Spleen (tissue), 7 donors: ENCODE measurements at regions not wholly inside any gene's neighbourhood (a gene's known extent, or its start where the extent isn't known, plus 50 kb on each side); places are given as distances from the start of the nearest gene placed in this dataset.

Experiments used
- POLR2A ChIP-seq, 3 donors: fragments of 450-650 bp; IDR thresholded peaks; one replicate each; pipeline ENCODE4 v1.5.1; 2017; ENCODE audit warnings: antibody characterized with exemption in 3 of 3, mild to moderate bottlenecking in 1 of 3
- POLR2AphosphoS5 ChIP-seq, 3 donors: sonication (generic); formaldehyde crosslinking; IDR thresholded peaks; one replicate each; pipeline ENCODE4 v1.5.1; 2017; ENCODE audit warnings: antibody characterized with exemption in 3 of 3
- TF ChIP-seq, protein P1 (sequence below), 11 experiments: fragments of 200-600 bp in 7 of 11; fragments of 450-650 bp in 4 of 11; sonication (generic) in 4 of 11; IDR thresholded peaks in 8 of 11; conservative IDR thresholded peaks in 3 of 11; 1 replicate in 7 of 11; 2 replicates in 4 of 11; pipeline versions ENCODE4 v1.4.0 to v1.8.0; 2016 to 2021; ENCODE audit warnings: antibody characterized with exemption in 11 of 11, inconsistent platforms in 4 of 11, mild to moderate bottlenecking in 1 of 11
- donor health status: DM: no; HTN: no; CAD: no; lungs with moderate emphysema.
- donor health status: DM: no; HTN: no; CAD: no.
- donor health status: DM: no; HTN: no; CAD: no.

DNA sequence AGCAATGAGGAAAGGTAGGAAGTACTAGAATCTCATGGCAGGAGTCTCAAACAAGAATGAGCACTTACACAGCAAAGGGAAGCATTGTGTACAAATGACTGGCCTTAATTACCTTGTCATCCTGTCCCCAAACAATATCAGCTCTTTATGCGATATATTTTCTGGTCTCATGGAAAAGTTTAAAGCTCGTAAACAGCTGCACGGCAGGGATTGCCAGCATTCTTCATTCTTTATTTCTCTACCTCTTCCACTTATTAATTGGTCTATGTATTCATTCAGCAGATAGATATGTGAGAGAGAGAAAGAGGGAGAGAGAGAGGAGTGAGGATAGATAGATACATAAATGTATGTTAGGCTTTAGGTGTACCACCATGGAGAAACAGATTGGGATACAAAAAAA lies 155.8 kb upstream of the FAT4 start:
- TF ChIP-seq, protein P1, sequence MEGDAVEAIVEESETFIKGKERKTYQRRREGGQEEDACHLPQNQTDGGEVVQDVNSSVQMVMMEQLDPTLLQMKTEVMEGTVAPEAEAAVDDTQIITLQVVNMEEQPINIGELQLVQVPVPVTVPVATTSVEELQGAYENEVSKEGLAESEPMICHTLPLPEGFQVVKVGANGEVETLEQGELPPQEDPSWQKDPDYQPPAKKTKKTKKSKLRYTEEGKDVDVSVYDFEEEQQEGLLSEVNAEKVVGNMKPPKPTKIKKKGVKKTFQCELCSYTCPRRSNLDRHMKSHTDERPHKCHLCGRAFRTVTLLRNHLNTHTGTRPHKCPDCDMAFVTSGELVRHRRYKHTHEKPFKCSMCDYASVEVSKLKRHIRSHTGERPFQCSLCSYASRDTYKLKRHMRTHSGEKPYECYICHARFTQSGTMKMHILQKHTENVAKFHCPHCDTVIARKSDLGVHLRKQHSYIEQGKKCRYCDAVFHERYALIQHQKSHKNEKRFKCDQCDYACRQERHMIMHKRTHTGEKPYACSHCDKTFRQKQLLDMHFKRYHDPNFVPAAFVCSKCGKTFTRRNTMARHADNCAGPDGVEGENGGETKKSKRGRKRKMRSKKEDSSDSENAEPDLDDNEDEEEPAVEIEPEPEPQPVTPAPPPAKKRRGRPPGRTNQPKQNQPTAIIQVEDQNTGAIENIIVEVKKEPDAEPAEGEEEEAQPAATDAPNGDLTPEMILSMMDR (IDR thresholded peaks at IDR 0.05 in 8 of 11, conservative IDR thresholded peaks at IDR 0.05 in 3 of 11) = no peak
- TF ChIP-seq POLR2A (IDR thresholded peaks at IDR 0.05) (no peak), POLR2AphosphoS5 (IDR thresholded peaks at IDR 0.05) (no peak)
